ENCODE measurements at regions not wholly inside any gene's neighbourhood (a gene's known extent, or its start where the extent isn't known, plus 50 kb on each side); places are given as distances from the start of the nearest gene placed in this dataset.

DNA sequence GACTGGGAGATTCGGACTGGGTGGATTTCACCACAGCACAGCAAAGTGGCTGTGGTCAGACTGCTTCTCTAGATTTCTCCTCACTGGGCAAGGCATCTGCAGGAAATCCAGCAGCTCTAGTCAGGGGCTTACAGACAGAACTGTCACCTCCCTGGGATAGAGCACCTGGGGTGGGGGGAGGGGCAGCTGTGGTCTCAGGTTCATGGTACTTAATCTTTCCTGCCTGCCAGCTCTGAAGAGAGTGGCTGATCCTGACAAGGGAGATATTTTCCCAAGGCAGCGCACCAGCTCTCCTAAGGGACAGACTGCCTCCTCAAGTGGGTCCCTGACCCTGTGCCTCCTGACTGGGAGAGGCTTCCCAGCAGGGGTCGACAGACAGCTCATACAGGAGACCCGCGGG, 212.8 kb upstream of the KLF12 start:
- TF ChIP-seq, protein P1, sequence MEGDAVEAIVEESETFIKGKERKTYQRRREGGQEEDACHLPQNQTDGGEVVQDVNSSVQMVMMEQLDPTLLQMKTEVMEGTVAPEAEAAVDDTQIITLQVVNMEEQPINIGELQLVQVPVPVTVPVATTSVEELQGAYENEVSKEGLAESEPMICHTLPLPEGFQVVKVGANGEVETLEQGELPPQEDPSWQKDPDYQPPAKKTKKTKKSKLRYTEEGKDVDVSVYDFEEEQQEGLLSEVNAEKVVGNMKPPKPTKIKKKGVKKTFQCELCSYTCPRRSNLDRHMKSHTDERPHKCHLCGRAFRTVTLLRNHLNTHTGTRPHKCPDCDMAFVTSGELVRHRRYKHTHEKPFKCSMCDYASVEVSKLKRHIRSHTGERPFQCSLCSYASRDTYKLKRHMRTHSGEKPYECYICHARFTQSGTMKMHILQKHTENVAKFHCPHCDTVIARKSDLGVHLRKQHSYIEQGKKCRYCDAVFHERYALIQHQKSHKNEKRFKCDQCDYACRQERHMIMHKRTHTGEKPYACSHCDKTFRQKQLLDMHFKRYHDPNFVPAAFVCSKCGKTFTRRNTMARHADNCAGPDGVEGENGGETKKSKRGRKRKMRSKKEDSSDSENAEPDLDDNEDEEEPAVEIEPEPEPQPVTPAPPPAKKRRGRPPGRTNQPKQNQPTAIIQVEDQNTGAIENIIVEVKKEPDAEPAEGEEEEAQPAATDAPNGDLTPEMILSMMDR (IDR thresholded peaks at IDR 0.05 in 2 of 3, conservative IDR thresholded peaks at IDR 0.05 in 1 of 3; ENCODE audit: control insufficient read depth in 2 of 3, extremely low read depth in 1 of 3, insufficient read depth in 1 of 3, low read depth in 3 of 3, low read length in 3 of 3) = no peak
- TF ChIP-seq SIN3A (IDR thresholded peaks at IDR 0.05; ENCODE audit: low read depth, low read length) (no peak), CBX5 (IDR thresholded peaks at IDR 0.05; ENCODE audit: low read depth) (no peak), CHD4 (IDR thresholded peaks at IDR 0.05) (no peak), YBX1 (IDR thresholded peaks at IDR 0.05) (no peak), MTA2 (IDR thresholded peaks at IDR 0.05; ENCODE audit: low read depth) (no peak), BACH1 (IDR thresholded peaks at IDR 0.05; ENCODE audit: borderline replicate concordance) (no peak), NR2C1 (IDR thresholded peaks at IDR 0.05) (no peak), BMI1 (IDR thresholded peaks at IDR 0.05; ENCODE audit: borderline replicate concordance) (no peak), FOXM1 (IDR thresholded peaks at IDR 0.05; ENCODE audit: low read depth, low read length) (no peak), EP300 (IDR thresholded peaks at IDR 0.05; ENCODE audit: borderline replicate concordance in 1 of 2, control insufficient read depth in 1 of 2, low read depth in 2 of 2, low read length in 2 of 2) (no peak), RBBP5 (conservative IDR thresholded peaks at IDR 0.05) (no peak), ZSCAN29 (IDR thresholded peaks at IDR 0.05) (no peak), TAF1 (IDR thresholded peaks at IDR 0.05; ENCODE audit: borderline replicate concordance, low read depth, low read length) (no peak)
